ENCODE measurements at regions not wholly inside any gene's neighbourhood (a gene's known extent, or its start where the extent isn't known, plus 50 kb on each side); places are given as distances from the start of the nearest gene placed in this dataset.
"Not testable (repeated sequence)": the region's sequence is repeated elsewhere in the genome, so short reads cannot be mapped to it uniquely, and the experiment has no call there.

DNA sequence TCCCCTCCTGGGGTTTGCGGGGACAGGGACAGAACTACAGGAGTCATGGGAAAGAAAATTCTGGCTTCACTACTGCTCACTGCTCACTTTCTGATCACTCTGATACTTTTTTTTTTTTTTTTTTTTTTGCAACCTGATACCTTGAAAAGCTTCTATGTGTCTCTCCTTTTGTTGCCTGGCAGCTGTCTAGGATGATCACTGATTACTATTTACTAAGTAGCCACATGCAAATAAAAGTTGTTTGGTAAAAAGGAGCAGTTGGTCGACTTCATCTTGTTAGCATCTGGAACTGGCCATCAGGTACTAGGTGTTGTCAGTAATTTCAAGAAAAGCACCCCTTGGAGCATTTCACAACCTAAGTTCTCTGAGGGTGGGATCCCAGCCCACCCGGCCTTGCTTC, 74.9 kb upstream of the MTLN start:
- TF ChIP-seq, protein P1, sequence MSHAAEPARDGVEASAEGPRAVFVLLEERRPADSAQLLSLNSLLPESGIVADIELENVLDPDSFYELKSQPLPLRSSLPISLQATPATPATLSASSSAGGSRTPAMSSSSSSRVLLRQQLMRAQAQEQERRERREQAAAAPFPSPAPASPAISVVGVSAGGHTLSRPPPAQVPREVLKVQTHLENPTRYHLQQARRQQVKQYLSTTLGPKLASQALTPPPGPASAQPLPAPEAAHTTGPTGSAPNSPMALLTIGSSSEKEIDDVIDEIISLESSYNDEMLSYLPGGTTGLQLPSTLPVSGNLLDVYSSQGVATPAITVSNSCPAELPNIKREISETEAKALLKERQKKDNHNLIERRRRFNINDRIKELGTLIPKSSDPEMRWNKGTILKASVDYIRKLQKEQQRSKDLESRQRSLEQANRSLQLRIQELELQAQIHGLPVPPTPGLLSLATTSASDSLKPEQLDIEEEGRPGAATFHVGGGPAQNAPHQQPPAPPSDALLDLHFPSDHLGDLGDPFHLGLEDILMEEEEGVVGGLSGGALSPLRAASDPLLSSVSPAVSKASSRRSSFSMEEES (CRISPR knock-in tag; IDR thresholded peaks at IDR 0.05): not testable (repeated sequence)
- TF ChIP-seq ZBTB1 (CRISPR knock-in tag; IDR thresholded peaks at IDR 0.05; ENCODE audit: borderline replicate concordance, low read depth); POLR2AphosphoS5 (IDR thresholded peaks at IDR 0.05; ENCODE audit: control insufficient read depth, insufficient read depth, low read depth, low read length); BRCA1 (IDR thresholded peaks at IDR 0.05); BRCA1 (CRISPR knock-in tag; IDR thresholded peaks at IDR 0.05); ILK (tag; IDR thresholded peaks at IDR 0.05; ENCODE audit: borderline replicate concordance, low read depth); TAF1 (IDR thresholded peaks at IDR 0.05; ENCODE audit: control insufficient read depth, extremely low read depth, insufficient read depth, low read length, severe bottlenecking); BHLHE40 (IDR thresholded peaks at IDR 0.05; ENCODE audit: low read length): not testable (repeated sequence)
- TF ChIP-seq, protein P2, sequence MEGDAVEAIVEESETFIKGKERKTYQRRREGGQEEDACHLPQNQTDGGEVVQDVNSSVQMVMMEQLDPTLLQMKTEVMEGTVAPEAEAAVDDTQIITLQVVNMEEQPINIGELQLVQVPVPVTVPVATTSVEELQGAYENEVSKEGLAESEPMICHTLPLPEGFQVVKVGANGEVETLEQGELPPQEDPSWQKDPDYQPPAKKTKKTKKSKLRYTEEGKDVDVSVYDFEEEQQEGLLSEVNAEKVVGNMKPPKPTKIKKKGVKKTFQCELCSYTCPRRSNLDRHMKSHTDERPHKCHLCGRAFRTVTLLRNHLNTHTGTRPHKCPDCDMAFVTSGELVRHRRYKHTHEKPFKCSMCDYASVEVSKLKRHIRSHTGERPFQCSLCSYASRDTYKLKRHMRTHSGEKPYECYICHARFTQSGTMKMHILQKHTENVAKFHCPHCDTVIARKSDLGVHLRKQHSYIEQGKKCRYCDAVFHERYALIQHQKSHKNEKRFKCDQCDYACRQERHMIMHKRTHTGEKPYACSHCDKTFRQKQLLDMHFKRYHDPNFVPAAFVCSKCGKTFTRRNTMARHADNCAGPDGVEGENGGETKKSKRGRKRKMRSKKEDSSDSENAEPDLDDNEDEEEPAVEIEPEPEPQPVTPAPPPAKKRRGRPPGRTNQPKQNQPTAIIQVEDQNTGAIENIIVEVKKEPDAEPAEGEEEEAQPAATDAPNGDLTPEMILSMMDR (IDR thresholded peaks at IDR 0.05 in 2 of 3, conservative IDR thresholded peaks at IDR 0.05 in 1 of 3; ENCODE audit: insufficient read depth in 2 of 3, low read depth in 1 of 3, low read length in 3 of 3): not testable (repeated sequence)
- TF ChIP-seq, protein P3, sequence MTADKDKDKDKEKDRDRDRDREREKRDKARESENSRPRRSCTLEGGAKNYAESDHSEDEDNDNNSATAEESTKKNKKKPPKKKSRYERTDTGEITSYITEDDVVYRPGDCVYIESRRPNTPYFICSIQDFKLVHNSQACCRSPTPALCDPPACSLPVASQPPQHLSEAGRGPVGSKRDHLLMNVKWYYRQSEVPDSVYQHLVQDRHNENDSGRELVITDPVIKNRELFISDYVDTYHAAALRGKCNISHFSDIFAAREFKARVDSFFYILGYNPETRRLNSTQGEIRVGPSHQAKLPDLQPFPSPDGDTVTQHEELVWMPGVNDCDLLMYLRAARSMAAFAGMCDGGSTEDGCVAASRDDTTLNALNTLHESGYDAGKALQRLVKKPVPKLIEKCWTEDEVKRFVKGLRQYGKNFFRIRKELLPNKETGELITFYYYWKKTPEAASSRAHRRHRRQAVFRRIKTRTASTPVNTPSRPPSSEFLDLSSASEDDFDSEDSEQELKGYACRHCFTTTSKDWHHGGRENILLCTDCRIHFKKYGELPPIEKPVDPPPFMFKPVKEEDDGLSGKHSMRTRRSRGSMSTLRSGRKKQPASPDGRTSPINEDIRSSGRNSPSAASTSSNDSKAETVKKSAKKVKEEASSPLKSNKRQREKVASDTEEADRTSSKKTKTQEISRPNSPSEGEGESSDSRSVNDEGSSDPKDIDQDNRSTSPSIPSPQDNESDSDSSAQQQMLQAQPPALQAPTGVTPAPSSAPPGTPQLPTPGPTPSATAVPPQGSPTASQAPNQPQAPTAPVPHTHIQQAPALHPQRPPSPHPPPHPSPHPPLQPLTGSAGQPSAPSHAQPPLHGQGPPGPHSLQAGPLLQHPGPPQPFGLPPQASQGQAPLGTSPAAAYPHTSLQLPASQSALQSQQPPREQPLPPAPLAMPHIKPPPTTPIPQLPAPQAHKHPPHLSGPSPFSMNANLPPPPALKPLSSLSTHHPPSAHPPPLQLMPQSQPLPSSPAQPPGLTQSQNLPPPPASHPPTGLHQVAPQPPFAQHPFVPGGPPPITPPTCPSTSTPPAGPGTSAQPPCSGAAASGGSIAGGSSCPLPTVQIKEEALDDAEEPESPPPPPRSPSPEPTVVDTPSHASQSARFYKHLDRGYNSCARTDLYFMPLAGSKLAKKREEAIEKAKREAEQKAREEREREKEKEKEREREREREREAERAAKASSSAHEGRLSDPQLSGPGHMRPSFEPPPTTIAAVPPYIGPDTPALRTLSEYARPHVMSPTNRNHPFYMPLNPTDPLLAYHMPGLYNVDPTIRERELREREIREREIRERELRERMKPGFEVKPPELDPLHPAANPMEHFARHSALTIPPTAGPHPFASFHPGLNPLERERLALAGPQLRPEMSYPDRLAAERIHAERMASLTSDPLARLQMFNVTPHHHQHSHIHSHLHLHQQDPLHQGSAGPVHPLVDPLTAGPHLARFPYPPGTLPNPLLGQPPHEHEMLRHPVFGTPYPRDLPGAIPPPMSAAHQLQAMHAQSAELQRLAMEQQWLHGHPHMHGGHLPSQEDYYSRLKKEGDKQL (CRISPR knock-in tag; IDR thresholded peaks at IDR 0.05; ENCODE audit: borderline replicate concordance): not testable (repeated sequence)
- TF ChIP-seq, protein P4, sequence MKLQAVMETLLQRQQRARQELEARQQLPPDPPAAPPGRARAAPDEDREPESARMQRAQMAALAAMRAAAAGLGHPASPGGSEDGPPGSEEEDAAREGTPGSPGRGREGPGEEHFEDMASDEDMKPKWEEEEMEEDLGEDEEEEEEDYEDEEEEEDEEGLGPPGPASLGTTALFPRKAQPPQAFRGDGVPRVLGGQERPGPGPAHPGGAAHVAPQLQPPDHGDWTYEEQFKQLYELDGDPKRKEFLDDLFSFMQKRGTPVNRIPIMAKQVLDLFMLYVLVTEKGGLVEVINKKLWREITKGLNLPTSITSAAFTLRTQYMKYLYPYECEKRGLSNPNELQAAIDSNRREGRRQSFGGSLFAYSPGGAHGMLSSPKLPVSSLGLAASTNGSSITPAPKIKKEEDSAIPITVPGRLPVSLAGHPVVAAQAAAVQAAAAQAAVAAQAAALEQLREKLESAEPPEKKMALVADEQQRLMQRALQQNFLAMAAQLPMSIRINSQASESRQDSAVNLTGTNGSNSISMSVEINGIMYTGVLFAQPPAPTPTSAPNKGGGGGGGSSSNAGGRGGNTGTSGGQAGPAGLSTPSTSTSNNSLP (IDR thresholded peaks at IDR 0.05; ENCODE audit: borderline replicate concordance, low read depth, low read length): not testable (repeated sequence)

All from K562 (cell line).